H1 (cell line): ENCODE measurements at regions not wholly inside any gene's neighbourhood (a gene's known extent, or its start where the extent isn't known, plus 50 kb on each side); places are given as distances from the start of the nearest gene placed in this dataset.

Source experiments
- CTCF ChIA-PET: fragments of 300-600 bp; sonication (Branson Sonifier 250); formaldehyde crosslinking; loops from one replicate; lab custom pipeline; 2021; ENCODE audit not compliant: partially characterized antibody; lab: Charles Lee
- POLR2A ChIA-PET: fragments of 300-600 bp; sonication (Branson Sonifier 250); formaldehyde crosslinking; loops from one replicate; lab custom pipeline; 2021; ENCODE audit warnings: inconsistent platforms; ENCODE audit not compliant: partially characterized antibody; lab: Charles Lee
- DNase-seq, 2 experiments: peaks; one replicate each; pipeline versions ENCODE4 v3.0.0 to v3.0.0-alpha.2; 2010 to 2022; ENCODE audit warnings: low spot score in 2 of 2, low read depth in 1 of 2, mixed read lengths in 1 of 2
- FAIRE-seq: peaks from 2 replicates; lab custom pipeline; 2011; peaks lifted over from hg19 to GRCh38; lab: Jason Lieb, UNC
- H2AFZ ChIP-seq: 2 replicates; pipeline ENCODE4 v1.8.1; 2012; ENCODE audit warnings: low read length, inconsistent platforms
- H2AK5ac ChIP-seq: 2 replicates; pipeline ENCODE4 v1.6.1; 2013; ENCODE audit warnings: low read depth, low read length
- H2BK120ac ChIP-seq: replicated peaks from 2 replicates; pipeline ENCODE3; 2013; ENCODE audit warnings: low read depth, low read length, inconsistent platforms
- H2BK12ac ChIP-seq: 2 replicates; pipeline ENCODE4 v1.6.1; 2013; ENCODE audit warnings: low read depth, low read length
- H2BK15ac ChIP-seq: 2 replicates; pipeline ENCODE4 v1.6.1; 2013; ENCODE audit warnings: low read length
- H2BK20ac ChIP-seq: 2 replicates; pipeline ENCODE4 v1.6.1; 2013; ENCODE audit warnings: low read length
- H2BK5ac ChIP-seq: 2 replicates; pipeline ENCODE4 v1.6.1; 2013; ENCODE audit warnings: low read depth, low read length
- H3K14ac ChIP-seq: 2 replicates; pipeline ENCODE4 v1.6.1; 2013; ENCODE audit warnings: inconsistent platforms; ENCODE audit not compliant: insufficient read length
- H3K18ac ChIP-seq: 2 replicates; pipeline ENCODE4 v1.6.1; 2013; ENCODE audit warnings: low read length; ENCODE audit errors: extremely low read depth
- H3K23ac ChIP-seq: 2 replicates; pipeline ENCODE4 v1.6.1; 2013; ENCODE audit warnings: inconsistent platforms; ENCODE audit not compliant: insufficient read length
- H3K23me2 ChIP-seq: 2 replicates; pipeline ENCODE4 v1.6.1; 2013; ENCODE audit warnings: low read depth, low read length
- H3K27ac ChIP-seq: 2 replicates; pipeline ENCODE4 v1.6.1; 2011; ENCODE audit warnings: low read depth, low read length, inconsistent platforms
- H3K27me3 ChIP-seq, 4 experiments: replicated peaks in 1 of 4; 1 replicate in 1 of 4; 2 replicates in 3 of 4; pipeline versions ENCODE4 v1.6.1 to v1.8.1; 2011 to 2013; ENCODE audit warnings: low read length in 3 of 4, mild to moderate bottlenecking in 3 of 4, inconsistent platforms in 2 of 4, mixed read lengths in 2 of 4, moderate library complexity in 1 of 4; ENCODE audit not compliant: control insufficient read depth in 3 of 4, insufficient read depth in 3 of 4; ENCODE audit errors: extremely low read depth in 1 of 4
- H3K36me3 ChIP-seq, 4 experiments: 2 replicates each; pipeline versions ENCODE4 v1.6.1 to v1.8.1; 2011 to 2013; ENCODE audit warnings: mild to moderate bottlenecking in 4 of 4, low read length in 3 of 4, moderate library complexity in 2 of 4, control low read depth in 1 of 4, inconsistent platforms in 1 of 4; ENCODE audit not compliant: insufficient read depth in 4 of 4, control insufficient read depth in 2 of 4
- H3K4ac ChIP-seq: replicated peaks from 2 replicates; pipeline ENCODE3; 2013; ENCODE audit warnings: low read length, low read depth, mixed read lengths, inconsistent platforms; ENCODE audit not compliant: insufficient read length
- H3K4me1 ChIP-seq, 4 experiments: replicated peaks in 1 of 4; 1 replicate in 1 of 4; 2 replicates in 3 of 4; pipeline versions ENCODE4 v1.6.1 to v1.8.1; 2011 to 2013; ENCODE audit warnings: low read length in 3 of 4, inconsistent platforms in 2 of 4, mixed read lengths in 1 of 4; ENCODE audit not compliant: insufficient read depth in 4 of 4, control insufficient read depth in 3 of 4
- H3K4me2 ChIP-seq, 2 experiments: 2 replicates each; pipeline versions ENCODE4 v1.6.1 to v1.8.1; 2011 to 2013; ENCODE audit warnings: low read depth in 2 of 2, low read length in 2 of 2, control low read depth in 1 of 2, inconsistent platforms in 1 of 2, mild to moderate bottlenecking in 1 of 2; ENCODE audit not compliant: insufficient read depth in 1 of 2
- H3K4me3 ChIP-seq, 4 experiments: fragments of 200-600, 300-600 bp in 1 of 4; sonication (generic), shearing (Covaris generic), sonication (Bioruptor Twin) in 1 of 4; 2 replicates each; pipeline versions ENCODE4 v1.5.1 to v1.8.1; 2011 to 2016; ENCODE audit warnings: low read length in 4 of 4, low read depth in 3 of 4, control low read depth in 2 of 4, inconsistent platforms in 2 of 4, mild to moderate bottlenecking in 2 of 4, mixed read lengths in 1 of 4, moderate library complexity in 1 of 4; ENCODE audit not compliant: insufficient read depth in 2 of 4; ENCODE audit errors: extremely low read depth in 1 of 4
- H3K56ac ChIP-seq: replicated peaks from 2 replicates; pipeline ENCODE3; 2013; ENCODE audit warnings: low read depth, mild to moderate bottlenecking, mixed read lengths, low read length, inconsistent platforms; ENCODE audit not compliant: insufficient read length
- H3K79me1 ChIP-seq: 2 replicates; pipeline ENCODE4 v1.6.1; 2013; ENCODE audit warnings: low read depth, low read length, control low read depth
- H3K79me2 ChIP-seq, 2 experiments: 2 replicates each; pipeline versions ENCODE4 v1.6.1 to v1.8.1; 2012 to 2013; ENCODE audit warnings: low read length in 2 of 2, mild to moderate bottlenecking in 2 of 2, inconsistent platforms in 1 of 2; ENCODE audit not compliant: insufficient read depth in 2 of 2, control insufficient read depth in 1 of 2
- H3K9ac ChIP-seq, 4 experiments: replicated peaks in 1 of 4; 1 replicate in 1 of 4; 2 replicates in 3 of 4; pipeline versions ENCODE4 v1.6.1 to v1.8.1; 2011 to 2013; ENCODE audit warnings: low read depth in 3 of 4, low read length in 3 of 4, control low read depth in 2 of 4, mild to moderate bottlenecking in 2 of 4, moderate library complexity in 2 of 4, inconsistent platforms in 1 of 4; ENCODE audit errors: extremely low read depth in 1 of 4
- H3K9me3 ChIP-seq, 2 experiments: 2 replicates each; pipeline versions ENCODE4 v1.6.1 to v1.8.1; 2012 to 2013; ENCODE audit warnings: mild to moderate bottlenecking in 2 of 2, moderate library complexity in 2 of 2, control low read depth in 1 of 2, inconsistent platforms in 1 of 2, low read depth in 1 of 2, low read length in 1 of 2, mixed read lengths in 1 of 2; ENCODE audit not compliant: insufficient read depth in 2 of 2
- H4K20me1 ChIP-seq, 2 experiments: replicated peaks in 1 of 2; 2 replicates each; pipeline versions ENCODE3 to v1.8.1; 2011 to 2013; ENCODE audit warnings: inconsistent platforms in 2 of 2, low read length in 2 of 2, mild to moderate bottlenecking in 1 of 2; ENCODE audit not compliant: insufficient read depth in 2 of 2, control insufficient read depth in 1 of 2
- H4K5ac ChIP-seq: 2 replicates; pipeline ENCODE4 v1.6.1; 2013; ENCODE audit warnings: low read length, low read depth, mixed read lengths, inconsistent platforms; ENCODE audit not compliant: insufficient read length
- H4K8ac ChIP-seq: 2 replicates; pipeline ENCODE4 v1.8.0; 2013; ENCODE audit warnings: mild to moderate bottlenecking, moderate library complexity, low read length, inconsistent platforms; ENCODE audit not compliant: insufficient read depth; ENCODE audit errors: extremely low read depth
- H4K91ac ChIP-seq: replicated peaks from 2 replicates; pipeline ENCODE3; 2013; ENCODE audit warnings: low read length, mixed read lengths, inconsistent platforms; ENCODE audit not compliant: insufficient read length
- CHD2 ChIP-seq: IDR thresholded peaks from 2 replicates; pipeline ENCODE4 v1.6.1; 2012; ENCODE audit warnings: low read length, improper control_type of control experiment
- CREB1 ChIP-seq: IDR thresholded peaks from 2 replicates; pipeline ENCODE4 v1.6.1; 2012; ENCODE audit warnings: inconsistent platforms
- JUND ChIP-seq: IDR thresholded peaks from 2 replicates; pipeline ENCODE4 v1.6.1; 2011; ENCODE audit warnings: mild to moderate bottlenecking, improper control_type of control experiment, low read length
- SIX5 ChIP-seq: IDR thresholded peaks from 2 replicates; pipeline ENCODE4 v1.6.1; 2011; ENCODE audit warnings: mild to moderate bottlenecking, low read depth, low read length
- TBP ChIP-seq: IDR thresholded peaks from 2 replicates; pipeline ENCODE4 v1.6.1; 2011; ENCODE audit warnings: low read depth, low read length, improper control_type of control experiment
- WGBS, 2 experiments: shearing (Covaris generic) in 1 of 2; methylation state at CpG; one replicate each; pipeline versions ENCODE4 v1.1.6 to v1.1.7; 2013 to 2015; ENCODE audit warnings: low lambda C conversion rate in 2 of 2, mixed read lengths in 2 of 2, inconsistent platforms in 1 of 2, low coverage in 1 of 2, missing lambda C conversion rate in 1 of 2; ENCODE audit not compliant: insufficient replicate concordance in 2 of 2, insufficient coverage in 1 of 2, insufficient read length in 1 of 2; ENCODE audit errors: extremely low coverage in 1 of 2, missing lambda C conversion rate in 1 of 2; 5-methylcytosine and 5-hydroxymethylcytosine counted together

- Histone ChIP-seq H3K79me1 (no peaks in the 10 kb centered on the region), H2BK15ac (no peak overlapping the region), H2BK5ac (no peak overlapping the region), H4K5ac (no peak overlapping the region), H3K4me1 (peaks cover 0 to 5% (median 2%) of the 10 kb centered on the region in 4 experiments; a peak in 3 of 7 replicates), H3K56ac (no peak overlapping the region), H3K23ac (no peak overlapping the region), H3K18ac (no peak overlapping the region), H3K27me3 (no peaks in the 10 kb centered on the region), H4K91ac (no peak overlapping the region), H2AFZ (peak overlapping the region; percentile 22; the same call in 1 of the 2 replicates), H3K4ac (no peak overlapping the region), H2AK5ac (no peak overlapping the region), H3K79me2 (no peaks in the 10 kb centered on the region), H3K14ac (no peak overlapping the region), H3K9me3 (no peaks in the 10 kb centered on the region), H3K4me3 (no peak overlapping the region), H3K36me3 (no peaks in the 10 kb centered on the region), H3K9ac (no peak overlapping the region), H3K4me2 (no peak overlapping the region), H3K23me2 (no peaks in the 10 kb centered on the region), H2BK120ac (no peak overlapping the region), H2BK12ac (peak overlapping the region; percentile 70; the same call in 1 of the 2 replicates), H3K27ac (no peak overlapping the region), H4K8ac (no peak overlapping the region), H2BK20ac (peak overlapping the region; percentile 21; the same call in 1 of the 2 replicates), H4K20me1 (no peaks in the 10 kb centered on the region)
- FAIRE-seq (no peak), DNase-seq (no peak)
- 96% methylated on average over 4 of the region's 4 CpGs; no CpG with 5 or more reads in 1 of the 2 experiments for WGBS, 2 experiments
- POLR2A ChIA-PET: no interaction called here
- CTCF ChIA-PET: no interaction called here
- TF ChIP-seq TBP (no peak), CHD2 (no peak), JUND (no peak), SIX5 (no peak), CREB1 (no peak)
These were observed 748.7 kb upstream of the SALL3 start for GRCh38 chr18:78230911-78231310.
